ENCODE measurements at regions not wholly inside any gene's neighbourhood (a gene's known extent, or its start where the extent isn't known, plus 50 kb on each side); places are given as distances from the start of the nearest gene placed in this dataset.

DNA sequence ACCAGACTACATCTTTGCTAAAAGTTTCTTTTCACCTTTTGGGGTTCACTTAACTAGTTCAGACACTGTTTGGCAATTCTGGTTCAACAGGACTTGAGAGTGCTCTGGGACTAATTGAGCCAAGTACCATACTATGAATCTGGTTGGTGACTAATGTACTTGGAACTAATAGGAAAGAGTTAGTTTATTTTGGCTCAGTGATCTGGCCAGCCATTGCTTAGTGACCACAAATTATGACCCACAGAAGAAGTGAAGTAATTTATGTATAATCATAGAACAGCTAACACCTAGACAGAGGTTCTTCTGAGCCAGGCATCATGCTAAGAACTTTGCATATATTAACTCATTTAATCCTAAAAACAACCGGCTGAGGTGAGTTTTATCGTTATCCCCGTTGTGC lies 126.5 kb upstream of the JCAD start:
- Histone ChIP-seq H3K79me2 (ENCODE audit: insufficient read depth, low read length) (no peaks in the 10 kb centered on the region), H3K9me3 (ENCODE audit: low read length) (no peaks in the 10 kb centered on the region), H3F3A (ENCODE audit: insufficient read depth, low read length) (no peaks in the 10 kb centered on the region), H2AFZ (ENCODE audit: low read length) (no peak overlapping the region), H4K20me1 (ENCODE audit: insufficient read depth, low read length) (no peaks in the 10 kb centered on the region), H3K27ac (ENCODE audit: low read depth, low read length, poor library complexity, severe bottlenecking) (no peak overlapping the region), H3K9me2 (ENCODE audit: low read depth, low read length) (no peaks in the 10 kb centered on the region), H3K27me3 (ENCODE audit: insufficient read depth, low read length) (peaks cover 6% of the 10 kb centered on the region; the same call in 1 of the 2 replicates), H3K36me3 (ENCODE audit: insufficient read depth, low read length) (no peaks in the 10 kb centered on the region), H3K4me1 (ENCODE audit: insufficient read depth, low read length, severe bottlenecking) (no peaks in the 10 kb centered on the region), H3K4me3 (ENCODE audit: low read depth, low read length, poor library complexity, severe bottlenecking) (no peak overlapping the region), H3K9ac (ENCODE audit: low read length) (no peak overlapping the region), H3K4me2 (ENCODE audit: low read length) (no peak overlapping the region)
- TF ChIP-seq EZH2 (IDR thresholded peaks at IDR 0.05; ENCODE audit: borderline replicate concordance, low read length) (no peak), CTCF (IDR thresholded peaks at IDR 0.05; ENCODE audit: low read length) (no peak)

- no peak overlapping the region for H3K9ac ChIP-seq (ENCODE audit: low read length)
- no peaks in the 10 kb centered on the region for H3K4me1 ChIP-seq (ENCODE audit: insufficient read depth, low read length, severe bottlenecking)
- peaks cover 6% of the 10 kb centered on the region; the same call in 1 of the 2 replicates for H3K27me3 ChIP-seq (ENCODE audit: insufficient read depth, low read length)
- H3K4me3 ChIP-seq (ENCODE audit: low read depth, low read length, poor library complexity, severe bottlenecking): no peak overlapping the region
- H3K36me3 ChIP-seq (ENCODE audit: insufficient read depth, low read length): no peaks in the 10 kb centered on the region
- no peak for TF ChIP-seq EZH2 (IDR thresholded peaks at IDR 0.05; ENCODE audit: borderline replicate concordance, low read length)
- no peak for TF ChIP-seq CTCF (IDR thresholded peaks at IDR 0.05; ENCODE audit: low read length)
- H3K79me2 ChIP-seq (ENCODE audit: insufficient read depth, low read length): no peaks in the 10 kb centered on the region
- H3K9me2 ChIP-seq (ENCODE audit: low read depth, low read length): no peaks in the 10 kb centered on the region
- H2AFZ ChIP-seq (ENCODE audit: low read length): no peak overlapping the region
- H3K9me3 ChIP-seq (ENCODE audit: low read length): no peaks in the 10 kb centered on the region
- no peaks in the 10 kb centered on the region for H4K20me1 ChIP-seq (ENCODE audit: insufficient read depth, low read length)
- H3K4me2 ChIP-seq (ENCODE audit: low read length): no peak overlapping the region
- H3K27ac ChIP-seq (ENCODE audit: low read depth, low read length, poor library complexity, severe bottlenecking): no peak overlapping the region
- H3F3A ChIP-seq (ENCODE audit: insufficient read depth, low read length): no peaks in the 10 kb centered on the region
These were observed 126.0 kb upstream of the JCAD start for GRCh38 chr10:30185341-30185740.

DNA sequence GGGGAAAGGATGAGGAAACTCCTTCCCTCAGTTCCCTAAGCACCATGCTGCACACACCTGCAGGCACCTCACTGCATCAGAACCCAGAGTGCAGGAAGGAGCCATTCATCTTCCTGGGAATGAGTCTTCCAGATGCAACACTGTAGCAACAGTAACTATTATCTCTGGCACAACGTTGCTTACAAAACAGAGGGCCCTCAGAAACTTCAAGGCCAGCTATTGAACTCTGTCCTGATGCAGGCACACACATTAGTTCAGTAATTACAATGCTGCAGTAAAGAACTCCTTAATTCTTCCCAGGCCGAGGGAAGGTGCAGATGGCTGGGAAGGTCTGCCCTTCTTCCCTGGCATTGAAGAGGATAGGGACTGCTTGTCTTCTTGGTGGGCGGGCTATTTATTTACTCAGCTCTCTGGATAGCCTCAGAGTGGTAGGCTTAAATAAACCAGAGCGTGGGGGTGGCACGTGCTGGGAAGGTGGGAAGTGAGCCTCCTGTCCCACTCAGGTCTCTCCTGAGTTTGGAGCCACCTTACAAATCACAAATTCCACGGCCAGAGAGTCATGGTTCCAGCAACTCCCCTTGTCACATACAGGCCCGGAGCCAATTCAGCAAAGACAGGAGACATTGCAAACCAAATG lies 125.1 kb upstream of the JCAD start:
- H3K9ac ChIP-seq (ENCODE audit: low read length): no peak overlapping the region
- H3K9me2 ChIP-seq (ENCODE audit: low read depth, low read length): no peaks in the 10 kb centered on the region
- no peak overlapping the region for H3K4me2 ChIP-seq (ENCODE audit: low read length)
- H3K4me3 ChIP-seq (ENCODE audit: low read depth, low read length, poor library complexity, severe bottlenecking): no peak overlapping the region
- H3K4me1 ChIP-seq (ENCODE audit: insufficient read depth, low read length, severe bottlenecking): no peaks in the 10 kb centered on the region
- H3K36me3 ChIP-seq (ENCODE audit: insufficient read depth, low read length): no peaks in the 10 kb centered on the region
- H3K9me3 ChIP-seq (ENCODE audit: low read length): no peaks in the 10 kb centered on the region
- TF ChIP-seq EZH2 (IDR thresholded peaks at IDR 0.05; ENCODE audit: borderline replicate concordance, low read length) (no peak), CTCF (IDR thresholded peaks at IDR 0.05; ENCODE audit: low read length) (no peak)
- H3K27me3 ChIP-seq (ENCODE audit: insufficient read depth, low read length): peaks cover 6% of the 10 kb centered on the region; the same call in 1 of the 2 replicates
- H3K27ac ChIP-seq (ENCODE audit: low read depth, low read length, poor library complexity, severe bottlenecking): no peak overlapping the region
- H2AFZ ChIP-seq (ENCODE audit: low read length): no peak overlapping the region
- H3F3A ChIP-seq (ENCODE audit: insufficient read depth, low read length): no peaks in the 10 kb centered on the region
- H3K79me2 ChIP-seq (ENCODE audit: insufficient read depth, low read length): no peaks in the 10 kb centered on the region
- no peaks in the 10 kb centered on the region for H4K20me1 ChIP-seq (ENCODE audit: insufficient read depth, low read length)
